ENCODE measurements at regions not wholly inside any gene's neighbourhood (a gene's known extent, or its start where the extent isn't known, plus 50 kb on each side); places are given as distances from the start of the nearest gene placed in this dataset.

- H3K27ac ChIP-seq = no peak overlapping the region
- no peak overlapping the region for H3K4me2 ChIP-seq
- H3K4me3 ChIP-seq = no peak overlapping the region
- H3K9me3 ChIP-seq (replicated peaks in 1 of 11) = peaks cover 0 to 10% (median 0%) of the 10 kb centered on the region in 11 experiments; a peak in 2 of 22 replicates
- H3K9ac ChIP-seq = no peak overlapping the region
- H3K36me3 ChIP-seq = no peaks in the 10 kb centered on the region
- H3K4me1 ChIP-seq = peaks cover 23 to 29% (median 27%) of the 10 kb centered on the region in 10 experiments
- no peak for TF ChIP-seq Cebpa-rat (IDR thresholded peaks at IDR 0.05)
- no peaks in the 10 kb centered on the region for H4K20me1 ChIP-seq
- H3K27me3 ChIP-seq = no peaks in the 10 kb centered on the region
These were observed 86.2 kb upstream of the HS6ST1 start for GRCh38 chr2:128404709-128405466.

DNA sequence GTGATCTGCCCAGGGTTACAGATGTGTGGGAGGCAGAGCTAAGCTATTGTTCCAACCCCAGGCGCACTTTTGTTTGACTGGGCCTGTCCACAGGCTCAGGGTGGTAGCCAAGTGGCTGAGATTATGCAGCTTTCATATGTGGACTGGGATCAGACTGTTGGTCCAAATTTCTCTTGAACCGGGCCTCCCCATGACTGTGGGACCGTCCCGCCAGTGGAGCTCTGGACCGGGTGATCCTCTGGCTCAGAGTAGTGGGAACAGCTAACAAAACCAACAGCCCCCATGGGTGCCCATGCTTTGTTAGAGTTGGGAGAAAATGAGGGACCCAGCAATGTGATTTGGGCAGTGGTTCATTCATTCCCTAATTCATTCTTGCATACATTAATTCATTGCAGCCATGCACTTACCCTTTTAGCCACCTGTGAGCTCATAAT, 86.8 kb upstream of the HS6ST1 start:
- no peak overlapping the region for H3K4me3 ChIP-seq
- peaks cover 19 to 27% (median 23%) of the 10 kb centered on the region in 10 experiments for H3K4me1 ChIP-seq
- peaks cover 0 to 6% (median 0%) of the 10 kb centered on the region in 11 experiments; a peak in 2 of 22 replicates for H3K9me3 ChIP-seq (replicated peaks in 1 of 11)
- TF ChIP-seq Cebpa-rat (IDR thresholded peaks at IDR 0.05) = no peak
- no peak overlapping the region for H3K4me2 ChIP-seq
- no peak overlapping the region for H3K27ac ChIP-seq
- H3K27me3 ChIP-seq = no peaks in the 10 kb centered on the region
- no peaks in the 10 kb centered on the region for H3K36me3 ChIP-seq
- no peaks in the 10 kb centered on the region for H4K20me1 ChIP-seq
- no peak overlapping the region for H3K9ac ChIP-seq

- no peak overlapping the region for H3K4me3 ChIP-seq
- H3K9ac ChIP-seq = no peak overlapping the region
- no peak for TF ChIP-seq Cebpa-rat (IDR thresholded peaks at IDR 0.05)
- no peak overlapping the region for H3K4me2 ChIP-seq
- H3K27ac ChIP-seq = no peak overlapping the region
- no peaks in the 10 kb centered on the region for H4K20me1 ChIP-seq
- no peaks in the 10 kb centered on the region for H3K27me3 ChIP-seq
- peaks cover 15 to 28% (median 20%) of the 10 kb centered on the region in 10 experiments for H3K4me1 ChIP-seq
- no peaks in the 10 kb centered on the region for H3K9me3 ChIP-seq (replicated peaks in 1 of 11)
- H3K36me3 ChIP-seq = no peaks in the 10 kb centered on the region
These were observed 87.4 kb upstream of the HS6ST1 start for GRCh38 chr2:128405981-128406613.

DNA sequence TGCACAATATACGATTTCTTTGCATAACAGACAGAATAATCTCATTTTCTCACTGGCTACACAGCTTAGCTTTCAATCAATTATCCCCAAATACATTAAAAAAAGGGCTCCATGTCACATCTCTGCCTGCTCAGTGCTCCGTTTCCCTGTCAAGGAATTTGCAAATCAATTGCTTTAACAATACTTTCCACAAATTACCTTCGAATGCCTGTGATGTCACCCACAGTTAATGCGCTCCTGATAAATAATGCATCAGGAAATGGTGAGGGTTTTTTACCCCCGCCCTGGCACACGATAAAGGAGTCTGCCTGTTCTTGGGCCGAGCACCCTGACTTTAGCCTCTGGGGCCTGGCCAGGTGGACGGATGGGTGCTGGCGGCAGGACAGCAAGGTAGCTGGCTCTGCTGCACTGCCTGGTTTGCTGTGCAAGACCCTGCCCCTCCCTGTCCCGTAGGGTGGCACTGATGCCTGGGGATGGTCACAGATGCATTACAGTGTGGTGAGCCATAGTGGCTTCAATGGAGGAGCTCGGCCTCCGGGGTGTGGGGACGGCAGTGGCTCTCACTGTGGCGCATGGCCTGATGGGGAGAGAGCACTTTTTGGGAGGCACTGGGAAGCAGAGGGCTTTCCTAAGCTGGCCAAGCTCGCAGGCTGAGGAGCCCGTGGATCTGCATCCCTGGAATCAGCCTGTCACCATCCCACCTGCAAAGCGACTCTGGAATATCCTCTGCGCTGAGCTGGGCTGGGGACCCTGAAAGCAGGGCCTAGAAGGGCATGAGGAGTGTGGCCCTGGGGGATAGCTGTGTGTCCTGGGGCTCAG, 88.3 kb upstream of the HS6ST1 start:
- Histone ChIP-seq H3K27me3 (no peaks in the 10 kb centered on the region), H3K36me3 (no peaks in the 10 kb centered on the region), H3K4me2 (no peak overlapping the region), H3K4me1 (peaks cover 15 to 28% (median 20%) of the 10 kb centered on the region in 10 experiments), H3K4me3 (no peak overlapping the region), H3K9me3 (replicated peaks in 1 of 11) (no peaks in the 10 kb centered on the region), H3K27ac (no peak overlapping the region), H4K20me1 (no peaks in the 10 kb centered on the region), H3K9ac (no peak overlapping the region)
- no peak for TF ChIP-seq Cebpa-rat (IDR thresholded peaks at IDR 0.05)

- Histone ChIP-seq H3K27me3 (no peaks in the 10 kb centered on the region), H3K4me2 (peak overlapping the region; percentile 60 to 82 (median 73)), H3K4me3 (0 out of 20 replicates have a peak overlapping the region, but pooled peaks of 1 of the 10 experiments have one; percentile 15), H3K4me1 (peaks cover 24 to 37% (median 33%) of the 10 kb centered on the region in 10 experiments), H4K20me1 (no peaks in the 10 kb centered on the region), H3K27ac (peak overlapping the region in 1 of 11 experiments; percentile 6; a peak in 2 of 22 replicates), H3K36me3 (no peaks in the 10 kb centered on the region), H3K9me3 (replicated peaks in 1 of 11) (no peaks in the 10 kb centered on the region), H3K9ac (no peak overlapping the region; a peak in 2 of 22 replicates)
- no peak for TF ChIP-seq Cebpa-rat (IDR thresholded peaks at IDR 0.05)
These were observed 90.0 kb upstream of the HS6ST1 start for GRCh38 chr2:128408349-128409305.

- Histone ChIP-seq H3K4me3 (no peak overlapping the region), H3K9me3 (replicated peaks in 1 of 11) (no peaks in the 10 kb centered on the region), H3K27ac (no peak overlapping the region), H3K4me1 (peaks cover 24 to 44% (median 39%) of the 10 kb centered on the region in 10 experiments), H4K20me1 (no peaks in the 10 kb centered on the region), H3K9ac (no peak overlapping the region), H3K4me2 (peak overlapping the region; percentile 60 to 82 (median 73)), H3K36me3 (no peaks in the 10 kb centered on the region), H3K27me3 (no peaks in the 10 kb centered on the region)
- TF ChIP-seq Cebpa-rat (IDR thresholded peaks at IDR 0.05) = no peak
These were observed 90.8 kb upstream of the HS6ST1 start for GRCh38 chr2:128409326-128410034.

DNA sequence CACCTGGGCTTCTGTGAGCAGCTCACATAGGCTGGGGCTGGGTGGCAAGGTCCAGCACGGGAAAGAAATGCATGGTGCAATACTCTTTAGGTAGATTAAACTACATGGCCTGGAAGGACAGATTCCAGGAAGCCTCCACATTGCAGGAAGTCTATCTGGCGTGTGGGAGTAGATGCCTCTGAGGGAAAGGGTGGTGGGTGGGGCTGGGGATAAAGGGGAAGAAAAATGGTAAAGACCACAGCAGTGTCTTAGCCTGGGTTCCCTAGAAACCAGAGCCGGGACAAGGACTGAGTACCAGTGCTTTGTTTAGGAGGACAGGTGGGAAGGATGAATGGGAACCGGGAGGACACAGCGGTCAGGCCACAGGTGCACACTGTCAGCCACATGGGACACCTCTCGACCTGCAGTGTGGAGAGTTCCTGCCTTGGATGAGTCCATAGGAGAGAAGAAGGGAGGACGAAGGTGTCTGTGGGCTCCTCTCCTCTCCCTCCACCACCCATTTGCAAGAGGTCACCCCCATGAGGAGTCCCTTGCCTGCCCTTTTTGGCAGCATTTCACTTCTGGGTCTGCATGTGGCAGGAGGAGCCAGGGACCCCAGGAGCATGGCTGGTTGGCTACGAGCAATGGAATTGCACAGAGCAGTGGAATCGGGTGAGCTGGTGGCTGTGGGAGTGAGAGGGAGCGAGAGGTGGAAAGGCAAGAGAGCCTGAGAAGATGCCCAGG, 91.5 kb upstream of the HS6ST1 start:
- H3K9ac ChIP-seq = no peak overlapping the region
- TF ChIP-seq Cebpa-rat (IDR thresholded peaks at IDR 0.05) = no peak
- H3K4me3 ChIP-seq = no peak overlapping the region
- no peaks in the 10 kb centered on the region for H3K9me3 ChIP-seq (replicated peaks in 1 of 11)
- no peak overlapping the region for H3K27ac ChIP-seq
- H3K4me2 ChIP-seq = peak overlapping the region in 4 of 11 experiments; percentile 9 to 67 (median 42); a peak in 5 of 22 replicates
- H3K36me3 ChIP-seq = no peaks in the 10 kb centered on the region
- H3K4me1 ChIP-seq = peaks cover 24 to 47% (median 39%) of the 10 kb centered on the region in 10 experiments
- H3K27me3 ChIP-seq = no peaks in the 10 kb centered on the region
- no peaks in the 10 kb centered on the region for H4K20me1 ChIP-seq

Measured in BLaER1 treated with 17β-estradiol and CSF1 and Interleukin-3, amounts not matched to agents 10 nM and 100 nM (cell line).